ENCODE measurements at regions not wholly inside any gene's neighbourhood (a gene's known extent, or its start where the extent isn't known, plus 50 kb on each side); places are given as distances from the start of the nearest gene placed in this dataset.

DNA sequence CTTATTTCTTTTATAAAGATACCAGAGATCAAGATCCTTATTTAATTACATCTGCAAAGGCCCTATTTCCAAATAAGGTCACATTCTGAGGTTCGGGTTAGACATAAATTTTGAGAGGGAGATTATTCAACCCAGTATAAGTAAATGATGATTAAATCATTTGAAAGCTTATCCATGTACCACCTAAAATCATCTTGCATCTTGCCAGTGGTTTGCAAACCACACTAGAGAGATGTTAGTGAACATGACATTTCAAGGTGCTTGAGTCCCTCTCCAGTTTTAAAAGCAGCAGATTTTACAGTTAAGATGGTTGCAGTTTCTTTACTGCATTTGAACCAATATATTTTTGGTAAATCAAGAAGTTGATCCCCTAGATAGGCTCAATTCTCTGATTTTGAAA lies 49.9 kb upstream of the TMPO start:
- in situ Hi-C loops (cut with HindIII; ENCODE audit: low pct_unique_long_range_greater_than_20kb, low sequenced_read_pairs), result no loop called here
- no peak for DNase-seq (ENCODE audit: low read depth in 1 of 2, low spot score in 1 of 2)
- TF ChIP-seq JUND (IDR thresholded peaks at IDR 0.05; ENCODE audit: low read depth), result no peak

Data from T47D (cell line).